HepG2 (cell line): ENCODE measurements at regions not wholly inside any gene's neighbourhood (a gene's known extent, or its start where the extent isn't known, plus 50 kb on each side); places are given as distances from the start of the nearest gene placed in this dataset.
A peak's percentile ranks its signal among the peaks of the same experiment; 100 is the strongest.

Experiments
- BCL6 ChIP-seq: IDR thresholded peaks from 2 replicates; pipeline ENCODE4 v1.6.1; 2016; ENCODE audit warnings: missing genetic modification reagents, missing compliant biosample characterization
- CEBPG ChIP-seq: IDR thresholded peaks from 2 replicates; pipeline ENCODE4 v1.6.1; 2016
- DMAP1 ChIP-seq: IDR thresholded peaks from 2 replicates; pipeline ENCODE4 v1.6.1; 2016
- ETV6 ChIP-seq: sonication (generic); formaldehyde crosslinking; conservative IDR thresholded peaks from 2 replicates; pipeline ENCODE4 v1.4.0; 2020; ENCODE audit warnings: missing genetic modification reagents
- FOXA3 ChIP-seq: IDR thresholded peaks from 2 replicates; pipeline ENCODE4 v1.6.1; 2016; ENCODE audit warnings: missing genetic modification reagents, missing compliant biosample characterization
- GATAD2A ChIP-seq: IDR thresholded peaks from 2 replicates; pipeline ENCODE4 v1.6.1; 2016
- HIC2 ChIP-seq: sonication (generic); formaldehyde crosslinking; IDR thresholded peaks from 2 replicates; pipeline ENCODE4 v1.9.0; 2022; ENCODE audit warnings: low read depth, missing genetic modification reagents
- JDP2 ChIP-seq: sonication (generic); formaldehyde crosslinking; IDR thresholded peaks from 2 replicates; pipeline ENCODE4 v1.8.1; 2022; ENCODE audit warnings: missing genetic modification reagents, borderline replicate concordance
- KDM3A ChIP-seq: IDR thresholded peaks from 2 replicates; pipeline ENCODE4 v1.6.1; 2018; ENCODE audit warnings: low read depth, missing compliant biosample characterization
- KDM4B ChIP-seq: sonication (generic); formaldehyde crosslinking; IDR thresholded peaks from 2 replicates; pipeline ENCODE4 v1.4.0; 2020; ENCODE audit warnings: missing genetic modification reagents
- MATR3 ChIP-seq: sonication (generic); formaldehyde crosslinking; IDR thresholded peaks from 2 replicates; pipeline ENCODE4 v1.4.0; 2020; ENCODE audit warnings: missing genetic modification reagents
- MIXL1 ChIP-seq: IDR thresholded peaks from 2 replicates; pipeline ENCODE4 v1.6.1; 2016
- NR1H2 ChIP-seq: sonication (generic); formaldehyde crosslinking; IDR thresholded peaks from 2 replicates; pipeline ENCODE4 v1.8.1; 2022; ENCODE audit warnings: low read depth, missing genetic modification reagents, borderline replicate concordance
- RBM22 ChIP-seq: fragments of 200-400 bp; formaldehyde crosslinking; optimal IDR thresholded peaks from 2 replicates; pipeline ENCODE3; 2017; ENCODE audit warnings: mild to moderate bottlenecking, low read length, moderate library complexity
- RCOR2 ChIP-seq: IDR thresholded peaks from 2 replicates; pipeline ENCODE4 v1.6.1; 2016; ENCODE audit warnings: missing biosample characterization, missing genetic modification reagents
- SAP130 ChIP-seq: IDR thresholded peaks from 2 replicates; pipeline ENCODE4 v1.6.1; 2016; ENCODE audit warnings: low read depth
- SMAD3 ChIP-seq: sonication (generic); formaldehyde crosslinking; IDR thresholded peaks from 2 replicates; pipeline ENCODE4 v1.4.0; 2020; ENCODE audit warnings: missing genetic modification reagents
- SOX6 ChIP-seq, 2 experiments: fragments of 450-650 bp in 1 of 2; sonication (generic) in 1 of 2; formaldehyde crosslinking in 1 of 2; IDR thresholded peaks; 2 replicates each; pipeline versions ENCODE4 v1.4.0 to v1.6.1; 2017 to 2020; ENCODE audit warnings: antibody characterized with exemption in 1 of 2, mild to moderate bottlenecking in 1 of 2, missing genetic modification reagents in 1 of 2
- SRF ChIP-seq: IDR thresholded peaks from 2 replicates; pipeline ENCODE4 v1.6.1; 2011; ENCODE audit warnings: mild to moderate bottlenecking, low read depth, low read length, moderate library complexity
- SYNCRIP ChIP-seq: fragments of 200-400 bp; formaldehyde crosslinking; IDR thresholded peaks from 2 replicates; pipeline ENCODE4 v1.6.1; 2018; ENCODE audit warnings: mild to moderate bottlenecking, low read depth, low read length; ENCODE audit not compliant: insufficient read depth
- ZEB1 ChIP-seq: IDR thresholded peaks from 2 replicates; pipeline ENCODE4 v1.6.1; 2012; ENCODE audit warnings: mild to moderate bottlenecking, low read depth, inconsistent platforms; ENCODE audit not compliant: insufficient replicate concordance
- ZMYM3 ChIP-seq: sonication (generic); formaldehyde crosslinking; IDR thresholded peaks from 2 replicates; pipeline ENCODE4 v1.5.1; 2020; ENCODE audit warnings: mild to moderate bottlenecking, missing genetic modification reagents
- ZNF614 ChIP-seq: IDR thresholded peaks from 2 replicates; pipeline ENCODE4 v1.6.1; 2018; ENCODE audit warnings: missing biosample characterization, missing genetic modification reagents, inconsistent platforms, borderline replicate concordance
- ZNF687 ChIP-seq: sonication (generic); formaldehyde crosslinking; IDR thresholded peaks from 2 replicates; pipeline ENCODE4 v1.5.1; 2020; ENCODE audit warnings: mild to moderate bottlenecking, missing genetic modification reagents, moderate library complexity
- TF ChIP-seq, protein P1 (sequence below): sonication (generic); formaldehyde crosslinking; IDR thresholded peaks from 2 replicates; pipeline ENCODE4 v1.4.0; 2020; ENCODE audit warnings: missing genetic modification reagents, borderline replicate concordance

GRCh38 chr3:30344288-30344687, 262.1 kb upstream of the TGFBR2 start (continued):
- TF ChIP-seq ETV6 (CRISPR knock-in tag) (no peak), SYNCRIP (no peak), ZMYM3 (CRISPR knock-in tag) (no peak), GATAD2A (CRISPR knock-in tag) (peak; percentile 86), DMAP1 (CRISPR knock-in tag) (no peak), SRF (no peak), ZNF687 (CRISPR knock-in tag) (no peak), ZEB1 (no peak), KDM4B (CRISPR knock-in tag) (no peak), JDP2 (CRISPR knock-in tag) (no peak), SMAD3 (0 out of 2 replicates have a peak, but pooled peaks have one; percentile 32), MIXL1 (CRISPR knock-in tag) (0 out of 2 replicates have a peak, but pooled peaks have one; percentile 17), MATR3 (no peak), NR1H2 (CRISPR knock-in tag) (no peak), ZNF614 (CRISPR knock-in tag) (peak; percentile 40; the same call in 1 of the 2 replicates), BCL6 (peak; percentile 90), HIC2 (CRISPR knock-in tag) (peak; percentile 63; the same call in 1 of the 2 replicates), KDM3A (no peak), CEBPG (CRISPR knock-in tag) (peak; percentile 67), RBM22 (no peak), FOXA3 (peak; percentile 69), SOX6 (IDR thresholded peaks at IDR 0.05) (no peak), SOX6 (CRISPR knock-in tag; IDR thresholded peaks at IDR 0.05) (peak; percentile 65; the same call in 1 of the 2 replicates), SAP130 (CRISPR knock-in tag) (peak; percentile 56), RCOR2 (CRISPR knock-in tag) (peak; percentile 38; the same call in 1 of the 2 replicates)
- TF ChIP-seq, protein P1, sequence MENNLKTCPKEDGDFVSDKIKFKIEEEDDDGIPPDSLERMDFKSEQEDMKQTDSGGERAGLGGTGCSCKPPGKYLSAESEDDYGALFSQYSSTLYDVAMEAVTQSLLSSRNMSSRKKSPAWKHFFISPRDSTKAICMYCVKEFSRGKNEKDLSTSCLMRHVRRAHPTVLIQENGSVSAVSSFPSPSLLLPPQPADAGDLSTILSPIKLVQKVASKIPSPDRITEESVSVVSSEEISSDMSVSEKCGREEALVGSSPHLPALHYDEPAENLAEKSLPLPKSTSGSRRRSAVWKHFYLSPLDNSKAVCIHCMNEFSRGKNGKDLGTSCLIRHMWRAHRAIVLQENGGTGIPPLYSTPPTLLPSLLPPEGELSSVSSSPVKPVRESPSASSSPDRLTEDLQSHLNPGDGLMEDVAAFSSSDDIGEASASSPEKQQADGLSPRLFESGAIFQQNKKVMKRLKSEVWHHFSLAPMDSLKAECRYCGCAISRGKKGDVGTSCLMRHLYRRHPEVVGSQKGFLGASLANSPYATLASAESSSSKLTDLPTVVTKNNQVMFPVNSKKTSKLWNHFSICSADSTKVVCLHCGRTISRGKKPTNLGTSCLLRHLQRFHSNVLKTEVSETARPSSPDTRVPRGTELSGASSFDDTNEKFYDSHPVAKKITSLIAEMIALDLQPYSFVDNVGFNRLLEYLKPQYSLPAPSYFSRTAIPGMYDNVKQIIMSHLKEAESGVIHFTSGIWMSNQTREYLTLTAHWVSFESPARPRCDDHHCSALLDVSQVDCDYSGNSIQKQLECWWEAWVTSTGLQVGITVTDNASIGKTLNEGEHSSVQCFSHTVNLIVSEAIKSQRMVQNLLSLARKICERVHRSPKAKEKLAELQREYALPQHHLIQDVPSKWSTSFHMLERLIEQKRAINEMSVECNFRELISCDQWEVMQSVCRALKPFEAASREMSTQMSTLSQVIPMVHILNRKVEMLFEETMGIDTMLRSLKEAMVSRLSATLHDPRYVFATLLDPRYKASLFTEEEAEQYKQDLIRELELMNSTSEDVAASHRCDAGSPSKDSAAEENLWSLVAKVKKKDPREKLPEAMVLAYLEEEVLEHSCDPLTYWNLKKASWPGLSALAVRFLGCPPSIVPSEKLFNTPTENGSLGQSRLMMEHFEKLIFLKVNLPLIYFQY (CRISPR knock-in tag): no peak
